ENCODE measurements at regions not wholly inside any gene's neighbourhood (a gene's known extent, or its start where the extent isn't known, plus 50 kb on each side); places are given as distances from the start of the nearest gene placed in this dataset.
"Not testable (repeated sequence)": the region's sequence is repeated elsewhere in the genome, so short reads cannot be mapped to it uniquely, and the experiment has no call there.

- FAIRE-seq: not testable (repeated sequence)
These were observed 132.7 kb downstream of the UNC93B1 start for GRCh38 chr11:67871168-67871567.

GRCh38 chr11:67862896-67863295, 141.0 kb downstream of the UNC93B1 start:
- not testable (repeated sequence) for FAIRE-seq

- FAIRE-seq: not testable (repeated sequence)
These were observed 144.3 kb downstream of the UNC93B1 start for GRCh38 chr11:67859513-67860161.

- not testable (repeated sequence) for FAIRE-seq
These were observed 153.2 kb downstream of the UNC93B1 start for GRCh38 chr11:67850747-67851146.

- FAIRE-seq: not testable (repeated sequence)
These were observed 154.1 kb downstream of the UNC93B1 start for GRCh38 chr11:67849766-67850165.

DNA sequence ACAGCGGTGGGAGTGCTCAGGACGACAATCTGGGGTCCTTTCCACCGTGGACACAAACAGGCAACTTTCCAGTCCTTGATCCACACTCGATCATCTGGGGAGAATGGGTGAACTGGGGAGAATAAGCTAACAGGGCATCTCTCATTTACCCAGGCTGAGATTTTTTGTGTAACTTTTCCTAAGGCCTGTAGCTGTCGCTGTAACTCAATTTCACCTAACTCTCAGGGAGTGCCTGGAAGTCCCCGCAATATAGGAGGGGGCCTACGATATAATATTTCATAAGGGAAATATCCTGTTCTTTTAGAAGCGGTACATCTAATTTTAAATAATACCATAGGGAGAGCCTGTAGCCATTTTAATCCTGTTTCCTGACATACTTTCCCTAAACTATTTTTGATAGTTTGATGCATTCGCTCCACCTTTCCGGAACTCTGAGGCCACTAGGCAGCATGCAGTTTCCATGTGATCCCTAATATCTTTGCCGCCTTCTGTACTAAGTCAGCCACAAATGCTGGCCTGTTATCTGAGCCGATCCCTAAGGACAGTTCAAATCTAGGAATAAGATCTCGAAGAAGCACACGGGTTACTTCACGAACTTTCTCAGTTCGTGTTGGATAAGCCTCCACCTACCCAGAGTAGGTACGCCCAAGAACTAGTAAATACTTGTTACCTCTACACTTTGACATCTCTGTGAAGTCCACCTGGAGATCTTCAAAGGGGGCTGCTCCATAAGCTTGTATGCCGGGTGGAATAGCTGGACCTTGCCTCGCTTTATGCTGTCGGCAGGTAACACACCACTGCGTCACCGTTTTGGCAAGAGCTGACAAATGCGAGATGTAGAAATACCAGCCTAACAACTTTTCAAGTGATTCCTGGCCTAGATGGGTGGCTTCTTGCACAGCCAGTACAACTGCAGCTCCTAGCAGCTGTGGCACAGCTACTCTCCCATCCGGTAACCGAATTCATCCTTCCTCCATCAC, 155.7 kb downstream of the UNC93B1 start:
- not testable (repeated sequence) for FAIRE-seq

GRCh38 chr11:67846303-67846702, 157.6 kb downstream of the UNC93B1 start:
- not testable (repeated sequence) for FAIRE-seq

GRCh38 chr11:67845296-67845695, 158.6 kb downstream of the UNC93B1 start:
- not testable (repeated sequence) for FAIRE-seq

DNA sequence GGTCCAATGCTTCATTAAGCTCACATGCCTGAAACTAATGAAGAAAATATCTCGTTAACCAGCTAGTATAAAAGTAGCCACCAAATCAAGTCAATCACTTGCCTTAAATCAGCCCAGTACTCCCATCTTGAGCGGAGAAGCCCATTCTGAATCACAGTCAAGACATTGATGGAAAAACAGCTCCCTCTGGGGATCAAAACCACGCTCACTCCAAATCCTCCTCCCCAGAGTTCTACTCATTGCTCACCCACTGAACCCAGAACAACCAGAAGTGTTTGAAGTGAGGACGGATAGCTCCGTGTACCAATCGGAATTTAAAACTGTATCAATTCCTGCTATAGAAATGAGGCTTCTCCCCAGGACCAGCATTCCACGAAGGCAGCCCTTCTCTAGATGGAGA, 163.3 kb downstream of the UNC93B1 start:
- FAIRE-seq: not testable (repeated sequence)

DNA sequence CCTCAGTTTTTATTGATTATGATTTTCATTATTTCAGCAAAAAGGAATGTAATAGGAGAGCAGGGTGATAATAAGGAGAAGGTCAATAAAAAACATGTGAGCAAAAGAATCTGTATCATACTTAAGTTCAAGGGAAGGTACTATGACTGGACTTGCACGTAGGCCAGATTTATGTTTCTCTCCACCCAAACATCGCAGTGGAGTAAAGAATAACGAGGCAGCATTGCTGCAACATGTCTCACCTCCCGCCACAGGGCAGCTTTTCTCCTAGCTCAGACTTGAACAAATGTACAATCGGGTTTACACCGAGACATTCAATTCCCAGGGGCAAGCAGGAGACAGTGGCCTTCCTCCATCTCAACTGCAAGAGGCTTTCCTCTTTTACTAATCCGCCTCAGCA, 155.7 kb upstream of the ALDH3B2 start:
- FAIRE-seq: not testable (repeated sequence)

DNA sequence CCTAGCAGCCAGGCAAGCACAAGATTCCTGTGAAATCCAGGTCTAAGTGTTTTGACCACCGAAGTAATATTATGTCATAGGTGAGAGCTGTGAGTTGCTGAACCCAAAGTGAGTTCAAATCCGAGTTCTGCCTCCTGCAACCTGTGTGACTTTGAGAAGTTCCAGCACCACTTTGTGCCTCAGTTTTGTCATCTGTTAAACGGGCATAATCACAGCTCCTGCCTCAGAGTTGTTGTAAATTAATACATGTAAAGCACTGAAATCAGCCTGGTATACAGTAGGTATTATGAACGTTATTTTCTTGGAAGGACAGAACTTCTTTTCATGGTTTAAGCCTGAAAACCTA, 152.5 kb upstream of the ALDH3B2 start:
- not testable (repeated sequence) for FAIRE-seq

- not testable (repeated sequence) for FAIRE-seq
These were observed 151.9 kb upstream of the ALDH3B2 start for GRCh38 chr11:67826028-67826950.

- not testable (repeated sequence) for FAIRE-seq
These were observed 150.4 kb upstream of the ALDH3B2 start for GRCh38 chr11:67824861-67825260.

DNA sequence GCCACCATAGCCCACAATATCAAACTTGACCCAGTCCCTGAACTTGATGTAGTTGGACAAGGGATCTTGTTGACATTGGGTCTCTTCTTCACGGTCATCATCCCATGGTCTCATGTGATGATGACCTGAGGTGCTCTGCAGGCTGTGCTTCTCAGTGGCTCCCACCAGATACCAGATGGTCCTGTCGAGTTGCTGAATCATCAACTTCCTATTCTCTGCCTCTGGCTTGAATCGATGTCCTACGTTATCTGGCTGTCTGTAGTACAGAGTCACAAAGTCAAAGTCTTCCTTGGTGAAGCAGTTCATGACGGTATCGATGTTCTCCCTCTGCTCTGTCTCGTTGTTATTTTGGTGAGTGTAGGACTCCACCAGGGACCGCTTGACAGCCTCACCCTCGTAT, 145.7 kb upstream of the ALDH3B2 start:
- FAIRE-seq: no peak

GRCh38 chr11:67817558-67817957, 143.1 kb upstream of the ALDH3B2 start:
- not testable (repeated sequence) for FAIRE-seq

GRCh38 chr11:67809301-67809700, 134.9 kb upstream of the ALDH3B2 start:
- not testable (repeated sequence) for FAIRE-seq

GRCh38 chr11:67807896-67808295, 133.5 kb upstream of the ALDH3B2 start:
- not testable (repeated sequence) for FAIRE-seq

GRCh38 chr11:67806728-67807235, 132.4 kb upstream of the ALDH3B2 start:
- FAIRE-seq: not testable (repeated sequence)

DNA sequence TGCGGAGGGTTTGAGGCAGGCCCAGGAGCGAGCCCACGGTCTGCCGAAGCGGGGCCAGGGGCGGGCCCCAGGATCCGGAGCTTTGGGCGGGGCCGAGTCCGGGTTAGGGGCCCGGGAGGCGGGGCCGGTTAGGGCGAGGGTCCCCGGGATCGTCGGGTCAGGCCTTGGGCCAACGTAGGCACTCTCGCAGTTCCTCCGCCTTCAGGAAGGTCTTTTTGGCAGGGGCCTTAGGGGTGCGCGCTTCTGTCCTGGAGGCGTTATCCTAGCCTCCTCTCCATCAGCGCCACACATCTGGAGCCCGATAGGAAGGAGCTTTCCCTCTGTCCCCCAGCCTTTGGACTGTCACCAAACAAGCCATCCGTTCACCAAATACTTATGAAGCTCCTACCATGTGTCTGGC, 131.8 kb upstream of the ALDH3B2 start:
- FAIRE-seq: not testable (repeated sequence)

DNA sequence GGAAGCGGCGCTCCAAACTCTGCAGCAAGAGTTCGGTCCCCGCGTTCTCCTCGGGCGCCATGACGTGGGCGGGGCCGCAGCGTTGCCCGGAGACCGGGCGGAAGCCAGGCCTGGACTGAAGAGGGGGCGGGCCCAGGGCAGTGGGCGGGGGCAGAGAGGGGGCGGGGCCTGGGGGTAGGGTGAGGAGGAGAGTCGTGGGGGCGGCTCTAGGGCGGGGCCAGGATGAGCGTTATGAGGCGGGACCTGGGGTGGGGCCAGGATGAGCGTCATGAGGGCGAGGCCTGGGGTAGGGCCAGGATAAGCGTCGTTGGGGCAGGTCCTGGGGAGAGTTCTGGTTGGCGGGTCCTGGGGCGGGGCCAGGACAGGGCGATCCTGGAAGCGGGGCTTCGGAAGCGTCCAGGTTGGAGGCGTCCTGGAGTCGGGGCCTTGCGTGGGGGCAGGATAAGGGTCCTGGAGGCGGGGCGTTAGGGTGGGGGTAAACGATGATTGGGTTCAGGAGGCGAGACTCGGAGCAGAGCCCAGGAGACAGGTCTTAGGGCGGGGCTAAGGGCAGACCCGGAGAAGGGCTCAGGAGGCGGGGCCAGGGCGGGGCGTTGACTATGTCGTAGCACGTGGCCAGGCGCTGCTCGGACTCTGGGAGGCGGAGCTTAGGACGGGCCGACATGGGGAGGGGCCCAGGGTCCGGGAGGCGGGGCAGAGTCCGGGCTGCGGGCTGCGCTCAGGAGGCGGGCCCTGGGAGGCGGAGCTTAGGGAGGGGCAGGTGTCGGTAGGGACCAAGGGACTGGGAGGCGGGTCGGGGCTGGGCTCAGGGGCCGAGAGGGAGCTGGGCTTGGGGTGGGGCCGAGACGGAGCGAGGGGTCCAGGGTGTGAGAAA, 131.1 kb upstream of the ALDH3B2 start:
- FAIRE-seq: peak; percentile 94
